Peyer's patch (tissue), 4 donors: ENCODE measurements at regions not wholly inside any gene's neighbourhood (a gene's known extent, or its start where the extent isn't known, plus 50 kb on each side); places are given as distances from the start of the nearest gene placed in this dataset.

ENCODE experiments used
- DNase-seq, 3 donors: peaks; one replicate each; pipeline ENCODE4 v3.0.0-alpha.2; 2017 to 2019
- H3K27ac ChIP-seq, 4 donors: fragments of 200-600 bp; sonication (generic); one replicate each; pipeline ENCODE4 v1.5.1; 2016 to 2019
- H3K27me3 ChIP-seq, 2 donors: fragments of 200-600 bp; sonication (generic); one replicate each; pipeline ENCODE4 v1.5.1; 2019
- H3K36me3 ChIP-seq, 3 donors: fragments of 200-600 bp; sonication (generic); one replicate each; pipeline ENCODE4 v1.5.1; 2016 to 2019
- H3K4me1 ChIP-seq, 4 donors: fragments of 200-600 bp; sonication (generic); one replicate each; pipeline ENCODE4 v1.5.1; 2016 to 2019
- H3K4me3 ChIP-seq, 4 donors: fragments of 200-600 bp; sonication (generic); 1 replicate in 3 of 4; 2 replicates in 1 of 4; pipeline ENCODE4 v1.5.1; 2016 to 2019; ENCODE audit warnings: mild to moderate bottlenecking in 1 of 4
- H3K9me3 ChIP-seq, 4 donors: fragments of 200-600 bp; sonication (generic); one replicate each; pipeline ENCODE4 v1.5.1; 2016 to 2019; ENCODE audit warnings: mild to moderate bottlenecking in 1 of 4
- CTCF ChIP-seq, 6 experiments: fragments of 450-650 bp in 4 of 6; fragments of 200-600 bp in 2 of 6; sonication (generic) in 1 of 6; IDR thresholded peaks; one replicate each; pipeline ENCODE4 v1.5.1; 2017 to 2019; ENCODE audit warnings: antibody characterized with exemption in 6 of 6, mild to moderate bottlenecking in 3 of 6, moderate library complexity in 1 of 6
- POLR2A ChIP-seq, 2 donors: fragments of 450-650 bp; IDR thresholded peaks; one replicate each; pipeline ENCODE4 v1.5.1; 2017; ENCODE audit warnings: antibody characterized with exemption in 2 of 2, mild to moderate bottlenecking in 2 of 2, moderate library complexity in 2 of 2

GRCh38 chr4:144410230-144410783 is 235.6 kb upstream of the HHIP start:
- Histone ChIP-seq H3K4me3 (no peak overlapping the region), H3K9me3 (no peaks in the 10 kb centered on the region), H3K36me3 (no peaks in the 10 kb centered on the region), H3K27ac (no peak overlapping the region), H3K27me3 (no peaks in the 10 kb centered on the region), H3K4me1 (no peaks in the 10 kb centered on the region)
- no peak for DNase-seq
- TF ChIP-seq CTCF (IDR thresholded peaks at IDR 0.05) (no peak), POLR2A (IDR thresholded peaks at IDR 0.05) (no peak)

GRCh38 chr4:144411119-144411518 is 234.8 kb upstream of the HHIP start:
- Histone ChIP-seq H3K27me3 (no peaks in the 10 kb centered on the region), H3K4me3 (no peak overlapping the region), H3K4me1 (no peaks in the 10 kb centered on the region), H3K36me3 (no peaks in the 10 kb centered on the region), H3K27ac (no peak overlapping the region), H3K9me3 (no peaks in the 10 kb centered on the region)
- DNase-seq = no peak
- TF ChIP-seq POLR2A (IDR thresholded peaks at IDR 0.05) (no peak), CTCF (IDR thresholded peaks at IDR 0.05) (no peak)

- no peaks in the 10 kb centered on the region for H3K27me3 ChIP-seq
- no peak for DNase-seq
- no peak overlapping the region for H3K27ac ChIP-seq
- no peak for TF ChIP-seq CTCF (IDR thresholded peaks at IDR 0.05)
- TF ChIP-seq POLR2A (IDR thresholded peaks at IDR 0.05) = no peak
- H3K4me3 ChIP-seq = no peak overlapping the region
- H3K36me3 ChIP-seq = no peaks in the 10 kb centered on the region
- H3K9me3 ChIP-seq = no peaks in the 10 kb centered on the region
- H3K4me1 ChIP-seq = no peaks in the 10 kb centered on the region
Observed at GRCh38 chr4:144411700-144412099, 234.3 kb upstream of the HHIP start.

- Histone ChIP-seq H3K27me3 (no peaks in the 10 kb centered on the region), H3K36me3 (no peaks in the 10 kb centered on the region), H3K9me3 (no peaks in the 10 kb centered on the region), H3K27ac (no peak overlapping the region), H3K4me1 (no peaks in the 10 kb centered on the region), H3K4me3 (no peak overlapping the region)
- no peak for TF ChIP-seq POLR2A (IDR thresholded peaks at IDR 0.05)
- no peak for TF ChIP-seq CTCF (IDR thresholded peaks at IDR 0.05)
- DNase-seq = no peak
Observed at GRCh38 chr4:144421056-144421455, 224.9 kb upstream of the HHIP start.

- Histone ChIP-seq H3K4me3 (no peak overlapping the region), H3K36me3 (no peaks in the 10 kb centered on the region), H3K27me3 (no peaks in the 10 kb centered on the region), H3K9me3 (no peaks in the 10 kb centered on the region), H3K4me1 (no peaks in the 10 kb centered on the region), H3K27ac (no peak overlapping the region)
- DNase-seq = no peak
- no peak for TF ChIP-seq CTCF (IDR thresholded peaks at IDR 0.05)
- TF ChIP-seq POLR2A (IDR thresholded peaks at IDR 0.05) = no peak
Observed at GRCh38 chr4:144421839-144422565, 224.0 kb upstream of the HHIP start.
